ENCODE measurements at regions not wholly inside any gene's neighbourhood (a gene's known extent, or its start where the extent isn't known, plus 50 kb on each side); places are given as distances from the start of the nearest gene placed in this dataset.

GRCh38 chr5:14011089-14012020, 66.9 kb upstream of the DNAH5 start:
- Mint-ChIP-seq H3K27ac (peak overlapping the region; percentile 73), H3K4me3 (peak overlapping the region; percentile 85), H3K27me3 (peaks cover 20% of the 10 kb centered on the region), H3K9me3 (no peaks in the 10 kb centered on the region), H3K36me3 (ENCODE audit: low read depth) (no peaks in the 10 kb centered on the region), H3K4me1 (peaks cover 10% of the 10 kb centered on the region)
- intact Hi-C loops (cut with micrococcal nuclease): loop anchor here (1.0 to 5.0 kb wide), 8 partner anchors 97 to 861 kb away; partner anchors contain the start of genes ANKH, OTULIN and TRIO
- DNase-seq: peak; percentile 72
- TF ChIP-seq CTCF (IDR thresholded peaks at IDR 0.05): no peak
- ATAC-seq (ENCODE audit: low read depth): peak; percentile 89
- POLR2A ChIA-PET: interaction anchor here (0.6 kb wide), 2 partner anchors 123 to 360 kb away, joined by 5 to 6 read pairs; no protein-coding TSS in a partner anchor
- CTCF ChIA-PET: interaction anchor here (1.0 to 1.1 kb wide), 2 partner anchors 23 to 637 kb away, joined by 4 read pairs; no protein-coding TSS in a partner anchor

- Mint-ChIP-seq H3K4me1 (peaks cover 10% of the 10 kb centered on the region), H3K27me3 (peaks cover 23% of the 10 kb centered on the region), H3K36me3 (ENCODE audit: low read depth) (no peaks in the 10 kb centered on the region), H3K4me3 (no peak overlapping the region), H3K27ac (no peak overlapping the region), H3K9me3 (no peaks in the 10 kb centered on the region)
- TF ChIP-seq CTCF (IDR thresholded peaks at IDR 0.05): no peak
- CTCF ChIA-PET: no interaction called here
- no peak for DNase-seq
- intact Hi-C loops (cut with micrococcal nuclease): no loop called here
- POLR2A ChIA-PET: no interaction called here
- no peak for ATAC-seq (ENCODE audit: low read depth)
These were observed 65.1 kb upstream of the DNAH5 start for GRCh38 chr5:14009575-14009974.

GRCh38 chr5:14008819-14009311, 64.4 kb upstream of the DNAH5 start:
- Mint-ChIP-seq H3K9me3 (no peaks in the 10 kb centered on the region), H3K4me1 (peaks cover 10% of the 10 kb centered on the region), H3K36me3 (ENCODE audit: low read depth) (no peaks in the 10 kb centered on the region), H3K4me3 (no peak overlapping the region), H3K27ac (no peak overlapping the region), H3K27me3 (peaks cover 18% of the 10 kb centered on the region)
- intact Hi-C loops (cut with micrococcal nuclease): no loop called here
- ChIA-PET CTCF (no interaction called here), POLR2A (no interaction called here)
- no peak for ATAC-seq (ENCODE audit: low read depth)
- no peak for DNase-seq
- no peak for TF ChIP-seq CTCF (IDR thresholded peaks at IDR 0.05)

GRCh38 chr5:14006823-14007520, 62.5 kb upstream of the DNAH5 start:
- TF ChIP-seq CTCF (IDR thresholded peaks at IDR 0.05): no peak
- CTCF ChIA-PET: no interaction called here
- no peaks in the 10 kb centered on the region for H3K36me3 Mint-ChIP-seq (ENCODE audit: low read depth)
- DNase-seq (no peak), ATAC-seq (ENCODE audit: low read depth) (no peak)
- intact Hi-C loops (cut with micrococcal nuclease): no loop called here
- no peaks in the 10 kb centered on the region for H3K9me3 Mint-ChIP-seq
- H3K27ac Mint-ChIP-seq: no peak overlapping the region
- POLR2A ChIA-PET: no interaction called here
- H3K4me3 Mint-ChIP-seq: no peak overlapping the region
- H3K4me1 Mint-ChIP-seq: peaks cover 8% of the 10 kb centered on the region
- peaks cover 14% of the 10 kb centered on the region for H3K27me3 Mint-ChIP-seq
